Vagina (tissue), 2 donors: ENCODE measurements at regions not wholly inside any gene's neighbourhood (a gene's known extent, or its start where the extent isn't known, plus 50 kb on each side); places are given as distances from the start of the nearest gene placed in this dataset.

Experiments
- POLR2A ChIP-seq, 2 donors: fragments of 450-650 bp; IDR thresholded peaks; one replicate each; pipeline ENCODE4 v1.6.1; 2017; ENCODE audit warnings: antibody characterized with exemption in 2 of 2, mild to moderate bottlenecking in 2 of 2, moderate library complexity in 2 of 2
- POLR2AphosphoS5 ChIP-seq, 2 donors: sonication (generic); formaldehyde crosslinking; IDR thresholded peaks; one replicate each; pipeline ENCODE4 v1.9.0; 2017; ENCODE audit warnings: antibody characterized with exemption in 2 of 2, mild to moderate bottlenecking in 2 of 2, low read depth in 1 of 2; ENCODE audit not compliant: insufficient read depth in 1 of 2
- TF ChIP-seq, protein P1 (sequence below), 3 experiments: fragments of 450-650 bp in 2 of 3; fragments of 200-600 bp in 1 of 3; sonication (generic) in 1 of 3; IDR thresholded peaks; one replicate each; pipeline ENCODE4 v1.5.1; 2017 to 2019; ENCODE audit warnings: antibody characterized with exemption in 3 of 3, mild to moderate bottlenecking in 2 of 3, moderate library complexity in 2 of 3

GRCh38 chr2:193581807-193582206 is 1387.1 kb upstream of the TMEFF2 start:
- TF ChIP-seq, protein P1, sequence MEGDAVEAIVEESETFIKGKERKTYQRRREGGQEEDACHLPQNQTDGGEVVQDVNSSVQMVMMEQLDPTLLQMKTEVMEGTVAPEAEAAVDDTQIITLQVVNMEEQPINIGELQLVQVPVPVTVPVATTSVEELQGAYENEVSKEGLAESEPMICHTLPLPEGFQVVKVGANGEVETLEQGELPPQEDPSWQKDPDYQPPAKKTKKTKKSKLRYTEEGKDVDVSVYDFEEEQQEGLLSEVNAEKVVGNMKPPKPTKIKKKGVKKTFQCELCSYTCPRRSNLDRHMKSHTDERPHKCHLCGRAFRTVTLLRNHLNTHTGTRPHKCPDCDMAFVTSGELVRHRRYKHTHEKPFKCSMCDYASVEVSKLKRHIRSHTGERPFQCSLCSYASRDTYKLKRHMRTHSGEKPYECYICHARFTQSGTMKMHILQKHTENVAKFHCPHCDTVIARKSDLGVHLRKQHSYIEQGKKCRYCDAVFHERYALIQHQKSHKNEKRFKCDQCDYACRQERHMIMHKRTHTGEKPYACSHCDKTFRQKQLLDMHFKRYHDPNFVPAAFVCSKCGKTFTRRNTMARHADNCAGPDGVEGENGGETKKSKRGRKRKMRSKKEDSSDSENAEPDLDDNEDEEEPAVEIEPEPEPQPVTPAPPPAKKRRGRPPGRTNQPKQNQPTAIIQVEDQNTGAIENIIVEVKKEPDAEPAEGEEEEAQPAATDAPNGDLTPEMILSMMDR (IDR thresholded peaks at IDR 0.05) = no peak
- TF ChIP-seq POLR2A (IDR thresholded peaks at IDR 0.05) (no peak), POLR2AphosphoS5 (IDR thresholded peaks at IDR 0.05; ENCODE audit: insufficient read depth in 1 of 2, low read depth in 1 of 2) (no peak)
